ENCODE measurements at regions not wholly inside any gene's neighbourhood (a gene's known extent, or its start where the extent isn't known, plus 50 kb on each side); places are given as distances from the start of the nearest gene placed in this dataset.

GRCh38 chr2:12334412-12334966 is 382.2 kb upstream of the TRIB2 start:
- ChIA-PET POLR2A (no interaction called here), CTCF (no interaction called here)
- no peak for TF ChIP-seq POLR2AphosphoS5 (IDR thresholded peaks at IDR 0.05; ENCODE audit: low read depth, low read length)
- TF ChIP-seq SIN3A (IDR thresholded peaks at IDR 0.05; ENCODE audit: borderline replicate concordance, insufficient read depth, low read depth, low read length), result no peak
- no peak for TF ChIP-seq REST (IDR thresholded peaks at IDR 0.05; ENCODE audit: insufficient read depth in 1 of 2, low read depth in 2 of 2, low read length in 1 of 2)
- TF ChIP-seq CTCF (IDR thresholded peaks at IDR 0.05), result no peak
- TF ChIP-seq TCF7L2 (IDR thresholded peaks at IDR 0.05; ENCODE audit: low read depth, low read length), result no peak
- no peak overlapping the region; the same call in 1 of the 2 replicates for H3K27ac ChIP-seq (ENCODE audit: low read length)
- no peaks in the 10 kb centered on the region for H3K27me3 ChIP-seq (ENCODE audit: control insufficient read depth, insufficient read depth, low read length)
- in situ Hi-C loops (cut with HindIII; ENCODE audit: low pct_unique_long_range_greater_than_20kb, low sequenced_read_pairs), result no loop called here
- H3K9me3 ChIP-seq (ENCODE audit: control insufficient read depth, insufficient read depth, low read depth, low read length), result no peaks in the 10 kb centered on the region; the same call in 1 of the 2 replicates
- H3K4me3 ChIP-seq (ENCODE audit: low read depth in 2 of 2, low read length in 2 of 2), result no peak overlapping the region
- intact Hi-C loops (cut with micrococcal nuclease; ENCODE audit: unreplicated experiment), result no loop called here
- ATAC-seq (no peak), DNase-seq (ENCODE audit: low read depth, low spot score) (no peak)
- no peaks in the 10 kb centered on the region for H3K36me3 ChIP-seq (ENCODE audit: control insufficient read depth, insufficient read depth, low read length)
- H3K4me1 ChIP-seq (ENCODE audit: control insufficient read depth, insufficient read depth, low read length), result no peaks in the 10 kb centered on the region
- BruUV-seq (replicated peaks), result no TSS peak

- in situ Hi-C loops (cut with HindIII; ENCODE audit: low pct_unique_long_range_greater_than_20kb, low sequenced_read_pairs), result no loop called here
- no TSS peak for BruUV-seq (replicated peaks)
- Histone ChIP-seq H3K27ac (ENCODE audit: low read length) (no peak overlapping the region), H3K36me3 (ENCODE audit: control insufficient read depth, insufficient read depth, low read length) (no peaks in the 10 kb centered on the region), H3K4me3 (ENCODE audit: low read depth in 2 of 2, low read length in 2 of 2) (no peak overlapping the region), H3K27me3 (ENCODE audit: control insufficient read depth, insufficient read depth, low read length) (no peaks in the 10 kb centered on the region), H3K9me3 (ENCODE audit: control insufficient read depth, insufficient read depth, low read depth, low read length) (no peaks in the 10 kb centered on the region; the same call in 1 of the 2 replicates), H3K4me1 (ENCODE audit: control insufficient read depth, insufficient read depth, low read length) (no peaks in the 10 kb centered on the region)
- CTCF ChIA-PET, result no interaction called here
- POLR2A ChIA-PET, result no interaction called here
- DNase-seq (ENCODE audit: low read depth, low spot score) (no peak), ATAC-seq (no peak)
- intact Hi-C loops (cut with micrococcal nuclease; ENCODE audit: unreplicated experiment), result no loop called here
- TF ChIP-seq TCF7L2 (IDR thresholded peaks at IDR 0.05; ENCODE audit: low read depth, low read length) (no peak), POLR2AphosphoS5 (IDR thresholded peaks at IDR 0.05; ENCODE audit: low read depth, low read length) (no peak), REST (IDR thresholded peaks at IDR 0.05; ENCODE audit: insufficient read depth in 1 of 2, low read depth in 2 of 2, low read length in 1 of 2) (no peak), CTCF (IDR thresholded peaks at IDR 0.05) (no peak), SIN3A (IDR thresholded peaks at IDR 0.05; ENCODE audit: borderline replicate concordance, insufficient read depth, low read depth, low read length) (no peak)
These were observed 381.6 kb upstream of the TRIB2 start for GRCh38 chr2:12335131-12335530.

Measured in Panc1 (cell line).